ENCODE measurements at regions not wholly inside any gene's neighbourhood (a gene's known extent, or its start where the extent isn't known, plus 50 kb on each side); places are given as distances from the start of the nearest gene placed in this dataset.
"Not testable (repeated sequence)": the region's sequence is repeated elsewhere in the genome, so short reads cannot be mapped to it uniquely, and the experiment has no call there.

DNA sequence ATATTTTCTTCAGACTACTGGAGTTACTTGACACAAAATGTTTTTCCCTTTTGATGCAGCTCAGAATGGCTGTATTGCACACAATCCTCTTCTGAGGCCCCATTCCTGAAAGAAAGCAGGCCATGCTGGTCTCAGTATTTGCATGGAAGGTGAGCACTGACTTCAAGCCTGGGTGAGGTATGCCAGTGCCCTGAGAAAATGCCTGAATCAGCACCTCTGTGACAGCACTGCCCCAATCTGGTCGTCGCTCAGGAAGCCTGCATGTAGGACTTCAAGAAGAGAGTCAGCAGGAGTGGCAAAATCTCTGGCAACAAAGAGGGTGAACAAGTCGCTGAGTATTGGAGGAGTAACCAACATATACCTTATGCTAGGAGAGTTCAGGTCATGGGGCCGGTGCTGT lies 425.2 kb upstream of the PIK3R1 start:
- no peaks in the 10 kb centered on the region for H3K9me3 ChIP-seq
- H3K27ac ChIP-seq, result no peak overlapping the region
- H3K4me3 ChIP-seq, result no peak overlapping the region
- H3K36me3 ChIP-seq, result no peaks in the 10 kb centered on the region
- TF ChIP-seq, protein P1, sequence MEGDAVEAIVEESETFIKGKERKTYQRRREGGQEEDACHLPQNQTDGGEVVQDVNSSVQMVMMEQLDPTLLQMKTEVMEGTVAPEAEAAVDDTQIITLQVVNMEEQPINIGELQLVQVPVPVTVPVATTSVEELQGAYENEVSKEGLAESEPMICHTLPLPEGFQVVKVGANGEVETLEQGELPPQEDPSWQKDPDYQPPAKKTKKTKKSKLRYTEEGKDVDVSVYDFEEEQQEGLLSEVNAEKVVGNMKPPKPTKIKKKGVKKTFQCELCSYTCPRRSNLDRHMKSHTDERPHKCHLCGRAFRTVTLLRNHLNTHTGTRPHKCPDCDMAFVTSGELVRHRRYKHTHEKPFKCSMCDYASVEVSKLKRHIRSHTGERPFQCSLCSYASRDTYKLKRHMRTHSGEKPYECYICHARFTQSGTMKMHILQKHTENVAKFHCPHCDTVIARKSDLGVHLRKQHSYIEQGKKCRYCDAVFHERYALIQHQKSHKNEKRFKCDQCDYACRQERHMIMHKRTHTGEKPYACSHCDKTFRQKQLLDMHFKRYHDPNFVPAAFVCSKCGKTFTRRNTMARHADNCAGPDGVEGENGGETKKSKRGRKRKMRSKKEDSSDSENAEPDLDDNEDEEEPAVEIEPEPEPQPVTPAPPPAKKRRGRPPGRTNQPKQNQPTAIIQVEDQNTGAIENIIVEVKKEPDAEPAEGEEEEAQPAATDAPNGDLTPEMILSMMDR (IDR thresholded peaks at IDR 0.05), result no peak
- H3K4me1 ChIP-seq, result peaks cover 0 to 9% (median 0%) of the 10 kb centered on the region in 9 donors
- intact Hi-C loops (cut with DNase I), result loop anchor here in 1 of 10 donors (5.0 kb wide), 1 partner anchor 543 kb away; no protein-coding TSS in a partner anchor
- 79 to 93% methylated on average over 4 of the region's 4 CpGs for WGBS, 2 donors
- ATAC-seq (no peak), DNase-seq (no peak)
- no peaks in the 10 kb centered on the region for H3K27me3 ChIP-seq

DNA sequence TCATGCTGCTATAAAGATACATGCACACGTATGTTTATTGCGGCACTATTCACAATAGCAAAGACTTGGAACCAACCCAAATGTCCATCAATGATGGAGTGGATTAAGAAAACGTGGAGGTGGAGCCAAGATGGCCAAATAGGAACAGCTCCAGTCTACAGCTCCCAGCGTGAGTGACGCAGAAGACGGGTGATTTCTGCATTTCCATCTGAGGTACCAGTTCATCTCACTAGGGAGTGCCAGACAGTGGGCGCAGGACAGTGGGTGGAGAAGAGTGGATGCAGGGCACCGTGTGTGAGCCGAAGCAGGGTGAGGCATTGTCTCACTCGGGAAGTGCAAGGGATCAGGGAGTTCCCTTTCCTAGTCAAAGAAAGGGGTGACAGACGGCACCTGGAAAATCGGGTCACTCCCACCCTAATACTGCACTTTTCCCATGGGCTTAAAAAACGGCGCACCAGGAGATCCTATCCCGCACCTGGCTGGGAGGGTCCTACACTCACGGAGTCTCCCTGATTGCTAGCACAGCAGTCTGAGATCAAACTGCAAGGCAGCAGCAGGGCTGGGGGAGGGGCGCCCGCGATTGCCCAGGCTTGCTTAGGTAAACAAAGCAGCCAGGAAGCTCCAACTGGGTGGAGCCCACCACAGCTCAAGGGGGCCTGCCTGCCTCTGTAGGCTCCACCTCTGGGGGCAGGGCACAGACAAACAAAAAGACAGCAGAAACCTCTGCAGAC lies 435.5 kb upstream of the PIK3R1 start:
- not testable (repeated sequence) for H3K27me3 ChIP-seq, H3K9me3 ChIP-seq, H3K27ac ChIP-seq, H3K4me1 ChIP-seq, H3K36me3 ChIP-seq, DNase-seq, H3K4me3 ChIP-seq, ATAC-seq
- intact Hi-C loops (cut with DNase I), result loop anchor here in 1 of 10 donors (10.0 kb wide), 1 partner anchor 65 kb away; no protein-coding TSS in a partner anchor
- WGBS, 2 donors, result 76 to 85% methylated on average over 17 to 19 of the region's 19 CpGs

DNA sequence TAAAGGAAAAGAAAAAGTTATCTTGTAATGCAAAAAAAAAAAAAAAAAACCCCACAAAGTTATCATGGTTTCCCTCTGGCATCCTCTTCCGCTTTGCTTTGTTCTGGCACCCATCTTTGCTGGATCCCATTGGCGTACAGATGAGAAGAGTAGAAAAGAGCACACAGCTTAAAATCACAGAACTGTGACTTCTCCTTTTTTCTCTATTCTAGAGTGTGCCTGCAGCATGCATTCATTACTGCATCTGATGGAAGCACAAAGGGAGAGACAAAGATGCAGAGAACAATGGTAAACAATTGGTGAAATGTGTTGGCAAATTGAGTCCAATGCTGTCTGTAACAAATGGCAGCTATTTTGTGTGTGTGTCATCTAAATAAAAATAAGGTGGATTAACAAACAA lies 440.8 kb upstream of the PIK3R1 start:
- no peak overlapping the region for H3K4me3 ChIP-seq
- intact Hi-C loops (cut with DNase I), result loop anchor here in 1 of 10 donors (10.0 kb wide), 1 partner anchor 60 kb away; no protein-coding TSS in a partner anchor
- no peak for DNase-seq
- TF ChIP-seq, protein P1 (IDR thresholded peaks at IDR 0.05), result no peak
- ATAC-seq, result no peak
- H3K9me3 ChIP-seq, result peaks cover 0 to 6% (median 0%) of the 10 kb centered on the region in 11 donors
- peaks cover 0 to 14% (median 0%) of the 10 kb centered on the region in 9 donors for H3K4me1 ChIP-seq
- no peaks in the 10 kb centered on the region for H3K36me3 ChIP-seq
- WGBS, 2 donors, result 88 to 90% methylated on average over 2 of the region's 2 CpGs
- no peak overlapping the region for H3K27ac ChIP-seq
- H3K27me3 ChIP-seq, result no peaks in the 10 kb centered on the region

DNA sequence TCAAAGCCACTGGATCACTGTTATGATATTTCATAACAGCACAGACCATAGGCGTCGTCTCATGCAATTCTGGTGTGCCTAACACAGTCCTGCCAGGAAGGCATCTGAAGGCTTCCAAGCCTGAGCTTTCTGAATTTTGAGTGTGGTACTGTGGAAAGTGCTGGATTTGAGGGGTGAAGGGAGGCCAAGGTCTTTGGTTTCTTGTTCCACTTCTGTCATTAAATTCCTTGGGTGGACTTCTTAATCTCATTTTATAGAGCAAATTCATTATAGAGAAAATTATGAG lies 441.3 kb upstream of the PIK3R1 start:
- H3K36me3 ChIP-seq, result no peaks in the 10 kb centered on the region
- TF ChIP-seq, protein P1 (IDR thresholded peaks at IDR 0.05), result no peak
- WGBS, 2 donors, result 70 to 74% methylated on average over 2 of the region's 2 CpGs
- H3K27ac ChIP-seq, result peak overlapping the region in 6 of 10 donors; percentile 11 to 51 (median 41)
- no peak for DNase-seq
- peaks cover 0 to 14% (median 0%) of the 10 kb centered on the region in 9 donors for H3K4me1 ChIP-seq
- intact Hi-C loops (cut with DNase I), result loop anchor here in 1 of 10 donors (10.0 kb wide), 1 partner anchor 59 kb away; no protein-coding TSS in a partner anchor
- H3K9me3 ChIP-seq, result peaks cover 0 to 6% (median 0%) of the 10 kb centered on the region in 11 donors
- no peaks in the 10 kb centered on the region for H3K27me3 ChIP-seq
- ATAC-seq, result peak in 5 of 8 donors; percentile 41 to 77 (median 57)
- no peak overlapping the region for H3K4me3 ChIP-seq

All from heart right ventricle (tissue), 16 donors.